ENCODE measurements at regions not wholly inside any gene's neighbourhood (a gene's known extent, or its start where the extent isn't known, plus 50 kb on each side); places are given as distances from the start of the nearest gene placed in this dataset.

GRCh38 chr1:157439302-157439954, 112.9 kb downstream of the FCRL5 start:
- TF ChIP-seq CTCF (IDR thresholded peaks at IDR 0.05), result no peak
- TF ChIP-seq POLR2AphosphoS5 (IDR thresholded peaks at IDR 0.05), result no peak
- no peak for TF ChIP-seq POLR2A (IDR thresholded peaks at IDR 0.05)

Data from prostate gland (tissue), 2 donors.